HepG2 (cell line): ENCODE measurements at regions not wholly inside any gene's neighbourhood (a gene's known extent, or its start where the extent isn't known, plus 50 kb on each side); places are given as distances from the start of the nearest gene placed in this dataset.

Source experiments
- CSRNP1 ChIP-seq: sonication (generic); formaldehyde crosslinking; IDR thresholded peaks from 2 replicates; pipeline ENCODE4 v1.8.1; 2023; ENCODE audit warnings: mild to moderate bottlenecking, missing genetic modification reagents
- GRHL1 ChIP-seq: sonication (generic); formaldehyde crosslinking; conservative IDR thresholded peaks from 2 replicates; pipeline ENCODE4 v1.8.0; 2022; ENCODE audit warnings: missing genetic modification reagents
- KMT2B ChIP-seq: IDR thresholded peaks from 2 replicates; pipeline ENCODE4 v1.6.1; 2016; ENCODE audit warnings: missing genetic modification reagents, missing compliant biosample characterization
- NKX3-1 ChIP-seq: sonication (generic); formaldehyde crosslinking; IDR thresholded peaks from 2 replicates; pipeline ENCODE4 v1.5.0; 2020; ENCODE audit warnings: missing genetic modification reagents
- ZNF552 ChIP-seq: sonication (generic); formaldehyde crosslinking; IDR thresholded peaks from 2 replicates; pipeline ENCODE4 v1.9.0; 2022; ENCODE audit warnings: missing genetic modification reagents, mild to moderate bottlenecking, borderline replicate concordance
- TF ChIP-seq, protein P1 (sequence below): fragments of 450-650 bp; IDR thresholded peaks from 2 replicates; pipeline ENCODE4 v1.6.1; 2017; ENCODE audit warnings: mild to moderate bottlenecking

- TF ChIP-seq, protein P1, sequence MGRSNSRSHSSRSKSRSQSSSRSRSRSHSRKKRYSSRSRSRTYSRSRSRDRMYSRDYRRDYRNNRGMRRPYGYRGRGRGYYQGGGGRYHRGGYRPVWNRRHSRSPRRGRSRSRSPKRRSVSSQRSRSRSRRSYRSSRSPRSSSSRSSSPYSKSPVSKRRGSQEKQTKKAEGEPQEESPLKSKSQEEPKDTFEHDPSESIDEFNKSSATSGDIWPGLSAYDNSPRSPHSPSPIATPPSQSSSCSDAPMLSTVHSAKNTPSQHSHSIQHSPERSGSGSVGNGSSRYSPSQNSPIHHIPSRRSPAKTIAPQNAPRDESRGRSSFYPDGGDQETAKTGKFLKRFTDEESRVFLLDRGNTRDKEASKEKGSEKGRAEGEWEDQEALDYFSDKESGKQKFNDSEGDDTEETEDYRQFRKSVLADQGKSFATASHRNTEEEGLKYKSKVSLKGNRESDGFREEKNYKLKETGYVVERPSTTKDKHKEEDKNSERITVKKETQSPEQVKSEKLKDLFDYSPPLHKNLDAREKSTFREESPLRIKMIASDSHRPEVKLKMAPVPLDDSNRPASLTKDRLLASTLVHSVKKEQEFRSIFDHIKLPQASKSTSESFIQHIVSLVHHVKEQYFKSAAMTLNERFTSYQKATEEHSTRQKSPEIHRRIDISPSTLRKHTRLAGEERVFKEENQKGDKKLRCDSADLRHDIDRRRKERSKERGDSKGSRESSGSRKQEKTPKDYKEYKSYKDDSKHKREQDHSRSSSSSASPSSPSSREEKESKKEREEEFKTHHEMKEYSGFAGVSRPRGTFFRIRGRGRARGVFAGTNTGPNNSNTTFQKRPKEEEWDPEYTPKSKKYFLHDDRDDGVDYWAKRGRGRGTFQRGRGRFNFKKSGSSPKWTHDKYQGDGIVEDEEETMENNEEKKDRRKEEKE = no peak
- no peak for TF ChIP-seq NKX3-1
- TF ChIP-seq GRHL1 (CRISPR knock-in tag) = no peak
- TF ChIP-seq ZNF552 (CRISPR knock-in tag) = no peak
- TF ChIP-seq KMT2B (CRISPR knock-in tag) = no peak
- no peak for TF ChIP-seq CSRNP1 (CRISPR knock-in tag)
These were observed 51.0 kb upstream of the ATP1B3 start (continued) for GRCh38 chr3:141825216-141826011.
